Breast epithelium (tissue), 3 donors: ENCODE measurements at regions not wholly inside any gene's neighbourhood (a gene's known extent, or its start where the extent isn't known, plus 50 kb on each side); places are given as distances from the start of the nearest gene placed in this dataset.

Experiments
- CTCF ChIP-seq, 3 donors: fragments of 450-650 bp; IDR thresholded peaks; one replicate each; pipeline ENCODE4 v1.5.1; 2016 to 2017; ENCODE audit warnings: antibody characterized with exemption in 3 of 3, mild to moderate bottlenecking in 3 of 3, moderate library complexity in 3 of 3
- POLR2AphosphoS5 ChIP-seq, 3 donors: sonication (generic); formaldehyde crosslinking; IDR thresholded peaks; one replicate each; pipeline ENCODE4 v1.6.1; 2017; ENCODE audit warnings: antibody characterized with exemption in 3 of 3

- TF ChIP-seq CTCF (IDR thresholded peaks at IDR 0.05) (no peak), POLR2AphosphoS5 (IDR thresholded peaks at IDR 0.05) (no peak)
These were observed 89.2 kb downstream of the SAMD9 start for GRCh38 chr7:93028610-93029009.
